Umbilical cord (tissue), 1 donor: ENCODE measurements at regions not wholly inside any gene's neighbourhood (a gene's known extent, or its start where the extent isn't known, plus 50 kb on each side); places are given as distances from the start of the nearest gene placed in this dataset.
"Not testable (repeated sequence)": the region's sequence is repeated elsewhere in the genome, so short reads cannot be mapped to it uniquely, and the experiment has no call there.

Experiments used
- DNase-seq: peaks from one replicate; pipeline ENCODE4 v3.0.0-alpha.2; 2015; ENCODE audit warnings: low spot score

DNA sequence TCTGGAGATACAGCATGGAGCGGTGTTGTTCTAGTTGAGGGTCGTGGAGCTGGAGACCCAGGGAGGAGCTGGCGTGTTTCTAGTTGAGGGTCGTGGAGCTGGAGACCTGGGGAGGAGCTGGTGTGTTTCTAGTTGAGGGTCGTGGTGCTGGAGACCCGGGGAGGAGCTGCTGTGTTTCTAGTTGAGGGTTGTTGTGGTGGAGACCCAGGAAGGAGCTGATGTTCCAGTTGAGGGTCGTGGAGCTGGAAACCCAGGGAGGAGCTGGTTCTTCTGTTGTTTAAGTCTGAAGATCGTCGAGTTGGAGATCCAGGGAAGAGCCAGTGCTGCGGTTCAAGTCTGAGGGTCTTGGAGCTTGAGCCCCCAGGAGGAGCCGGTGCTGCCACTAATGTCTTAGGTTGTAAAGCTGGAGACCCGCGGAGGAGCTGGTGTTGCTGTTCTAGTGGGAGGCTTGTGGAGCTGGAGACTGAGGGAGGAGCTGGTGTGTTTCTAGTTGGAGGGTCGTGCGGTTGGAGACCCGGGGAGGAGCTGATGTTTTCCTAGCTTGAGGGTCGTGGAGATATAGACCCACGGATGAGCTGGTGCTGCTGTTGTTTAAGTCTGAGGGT, 155.3 kb downstream of the RTP5 start:
- no peak for DNase-seq

DNA sequence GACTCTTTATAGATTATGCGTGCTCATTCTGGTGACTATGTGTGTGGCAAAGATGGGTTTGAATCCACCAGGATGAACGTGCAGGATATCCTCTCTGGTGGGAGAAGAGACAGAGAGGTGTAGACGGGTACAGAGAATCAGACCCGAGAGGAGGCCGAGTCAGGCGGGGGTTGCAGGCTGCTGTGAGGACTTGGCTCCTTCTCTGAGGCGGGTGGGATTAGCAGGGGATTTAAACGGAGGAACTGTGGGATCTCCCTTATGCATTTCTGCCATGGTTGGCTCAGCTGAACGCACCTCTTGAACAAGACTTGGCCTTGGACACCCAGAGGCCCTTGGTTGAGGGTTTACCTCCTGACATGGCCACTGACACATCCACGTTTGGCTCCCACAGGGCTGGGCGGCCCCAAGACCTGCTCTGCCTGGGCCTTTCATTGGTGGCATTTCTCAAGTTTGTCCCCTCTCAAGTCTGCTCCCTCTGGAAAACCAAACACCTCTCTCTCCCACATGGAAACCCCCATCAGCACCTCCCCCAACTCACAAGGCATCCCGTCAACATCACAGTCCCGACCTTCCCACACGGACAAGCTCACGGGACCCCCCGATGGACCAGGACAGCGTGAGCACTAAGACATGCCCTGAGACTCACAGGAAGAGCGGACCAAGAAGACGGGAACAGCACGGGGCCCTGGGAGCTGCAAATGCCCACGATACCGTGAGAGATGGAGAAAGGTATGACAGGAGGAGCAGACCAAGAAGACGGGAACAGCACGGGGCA, 158.3 kb downstream of the RTP5 start:
- no peak for DNase-seq

DNA sequence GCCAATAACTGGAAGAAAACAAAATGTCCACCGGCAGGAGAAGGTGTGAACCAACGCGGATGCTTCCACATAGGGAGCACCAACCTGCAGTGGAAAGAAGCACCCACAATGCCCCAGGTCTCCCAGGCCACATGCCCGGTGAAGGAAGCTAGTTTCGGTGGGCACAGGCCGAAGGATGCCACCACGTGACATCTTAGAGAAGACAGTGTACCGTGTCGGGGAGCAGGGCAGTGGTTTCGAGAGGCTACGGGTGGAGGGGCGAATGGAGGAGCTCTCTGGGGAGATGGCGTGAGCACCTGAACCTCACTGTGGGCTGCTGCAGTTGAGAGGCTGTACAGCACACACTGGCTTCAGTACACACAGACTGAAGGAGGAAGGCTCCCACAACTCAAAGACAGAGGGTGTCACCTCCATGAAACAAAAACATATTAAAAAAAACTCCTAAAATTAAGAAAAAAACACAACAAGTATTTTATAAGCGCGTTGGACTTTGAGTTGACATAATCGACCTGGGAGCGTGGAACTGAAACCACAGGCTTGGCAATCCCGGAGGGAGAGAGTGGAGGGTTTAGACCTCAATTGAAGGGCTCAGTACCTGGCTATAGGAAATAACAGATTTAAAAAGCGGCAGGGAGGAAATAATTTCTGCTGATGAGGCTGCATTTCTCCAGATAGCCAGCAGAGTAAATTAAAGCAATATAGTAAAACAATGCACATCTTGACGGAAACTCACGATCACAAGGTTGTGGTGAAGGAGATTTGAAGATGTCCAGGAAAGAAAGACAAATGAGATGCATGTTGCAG, 160.1 kb downstream of the RTP5 start:
- DNase-seq, result no peak

DNA sequence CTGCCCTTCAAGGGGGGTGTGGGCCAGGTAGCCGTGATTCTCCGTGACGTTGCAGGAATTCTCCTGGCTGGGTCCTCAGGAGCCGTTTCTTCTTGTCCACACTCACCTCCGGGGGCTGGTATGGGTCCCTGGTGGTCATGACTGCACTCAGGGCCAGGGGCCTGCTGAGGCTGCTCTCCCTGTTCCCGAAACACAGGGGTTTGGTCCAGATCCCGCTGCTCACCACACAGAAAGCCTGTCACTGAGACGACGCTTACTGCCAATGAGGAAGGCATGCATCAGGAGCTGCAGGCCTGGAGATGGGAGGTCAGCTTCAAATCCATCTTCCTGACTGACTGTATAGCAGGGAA, 160.7 kb downstream of the RTP5 start:
- no peak for DNase-seq

DNA sequence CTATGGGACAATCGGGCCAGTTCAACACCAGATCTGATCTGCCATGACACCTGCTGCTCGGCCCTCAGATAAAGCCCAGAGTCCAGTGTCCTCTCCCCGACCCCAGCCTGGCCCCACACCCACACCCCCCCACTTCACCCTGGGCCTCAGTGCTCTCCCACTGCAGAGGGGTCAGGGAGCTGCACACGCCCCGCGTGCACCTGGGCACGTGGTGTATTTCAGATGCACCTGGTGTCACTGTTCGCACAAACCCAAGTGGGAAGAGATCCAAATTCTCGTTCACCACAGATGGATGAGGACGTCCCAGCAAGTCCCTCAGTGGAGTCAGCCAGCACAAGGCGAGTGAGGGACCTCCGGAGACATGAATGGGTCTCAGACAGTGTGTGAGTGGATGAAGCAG, 161.3 kb downstream of the RTP5 start:
- DNase-seq, result no peak

DNA sequence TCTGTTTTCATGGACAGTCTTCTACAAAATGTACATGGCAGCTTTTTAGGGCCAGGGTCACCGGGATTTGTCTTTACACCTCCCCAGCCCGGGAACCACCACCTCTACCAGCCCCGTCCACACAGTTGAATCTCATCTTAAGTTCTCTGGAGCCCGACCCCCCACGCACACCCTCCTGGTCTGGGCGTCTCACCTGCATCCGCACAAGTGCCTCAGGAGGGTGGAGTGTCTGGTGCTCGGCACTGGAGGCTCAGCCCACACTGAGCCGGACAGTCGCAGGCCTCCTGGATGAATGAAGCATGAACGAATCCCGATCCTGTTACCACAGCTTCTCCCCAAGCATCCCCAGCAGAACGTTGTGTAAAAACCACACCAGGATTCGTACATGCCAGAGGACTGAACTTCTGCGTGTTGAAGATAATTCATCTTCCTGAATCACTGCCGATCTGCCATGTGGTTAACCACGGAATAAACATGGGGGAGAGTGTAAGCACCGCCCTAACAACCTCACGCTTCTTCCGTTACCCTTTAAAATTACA, 162.0 kb downstream of the RTP5 start:
- DNase-seq, result no peak

DNA sequence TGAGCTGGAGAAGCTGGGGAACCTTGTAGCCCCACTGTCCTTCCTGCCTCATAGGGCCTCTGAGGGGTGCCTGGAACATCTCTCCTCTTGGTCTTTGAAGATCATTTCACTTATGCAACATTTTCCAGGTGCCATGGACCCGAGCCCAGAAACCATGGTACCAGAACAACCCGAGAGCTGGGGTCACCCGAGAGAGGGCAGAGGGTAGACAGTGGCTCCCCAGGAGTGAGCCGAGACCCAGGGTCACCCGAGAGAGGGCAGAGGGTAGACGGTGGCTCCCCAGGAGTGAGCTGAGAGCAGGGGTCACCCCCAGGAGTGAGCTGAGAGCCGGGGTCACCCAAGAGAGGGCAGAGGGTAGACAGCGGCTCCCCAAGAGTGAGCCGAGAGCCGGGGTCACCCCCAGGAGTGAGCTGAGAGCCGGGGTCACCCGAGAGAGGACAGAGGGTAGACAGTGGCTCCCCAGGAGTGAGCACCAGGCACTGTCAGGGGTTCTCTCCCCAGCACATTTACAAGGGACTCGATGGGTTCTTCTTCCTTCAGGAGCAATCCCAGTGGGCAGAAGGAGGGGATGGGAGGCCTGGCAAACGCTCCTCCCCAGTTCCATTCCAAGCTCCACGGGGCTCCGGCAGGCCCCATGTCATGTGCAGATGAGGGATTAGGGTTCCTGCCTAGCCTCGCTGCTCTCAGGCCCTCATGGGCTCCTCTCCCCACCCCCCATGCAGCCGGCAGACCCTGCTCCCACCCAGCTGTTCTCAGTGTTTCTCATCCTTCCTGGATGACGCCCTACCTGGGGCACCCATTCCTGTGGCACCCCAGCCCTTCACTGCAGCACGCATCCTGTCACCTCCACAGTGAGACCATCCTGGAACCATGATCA, 163.5 kb downstream of the RTP5 start:
- no peak for DNase-seq

DNA sequence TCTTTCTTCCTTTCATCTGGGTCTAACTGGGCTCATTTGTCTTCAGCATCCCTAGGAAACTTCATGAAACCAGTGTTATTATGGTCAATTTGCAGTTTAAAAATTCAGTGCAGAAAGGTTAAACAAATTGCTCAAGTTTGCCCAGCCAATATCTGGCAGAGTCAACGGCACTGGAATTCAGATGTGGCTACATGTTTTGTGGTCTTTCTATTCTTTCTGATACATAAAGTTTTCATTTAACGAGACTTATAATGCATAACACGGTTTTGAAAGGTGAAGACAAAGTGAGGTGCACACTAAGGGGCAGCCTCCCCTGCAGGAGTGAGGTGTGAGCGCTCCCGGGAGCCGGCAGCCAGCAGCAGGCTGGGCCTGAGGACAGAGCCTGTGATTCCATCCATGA, 164.6 kb downstream of the RTP5 start:
- no peak for DNase-seq

DNA sequence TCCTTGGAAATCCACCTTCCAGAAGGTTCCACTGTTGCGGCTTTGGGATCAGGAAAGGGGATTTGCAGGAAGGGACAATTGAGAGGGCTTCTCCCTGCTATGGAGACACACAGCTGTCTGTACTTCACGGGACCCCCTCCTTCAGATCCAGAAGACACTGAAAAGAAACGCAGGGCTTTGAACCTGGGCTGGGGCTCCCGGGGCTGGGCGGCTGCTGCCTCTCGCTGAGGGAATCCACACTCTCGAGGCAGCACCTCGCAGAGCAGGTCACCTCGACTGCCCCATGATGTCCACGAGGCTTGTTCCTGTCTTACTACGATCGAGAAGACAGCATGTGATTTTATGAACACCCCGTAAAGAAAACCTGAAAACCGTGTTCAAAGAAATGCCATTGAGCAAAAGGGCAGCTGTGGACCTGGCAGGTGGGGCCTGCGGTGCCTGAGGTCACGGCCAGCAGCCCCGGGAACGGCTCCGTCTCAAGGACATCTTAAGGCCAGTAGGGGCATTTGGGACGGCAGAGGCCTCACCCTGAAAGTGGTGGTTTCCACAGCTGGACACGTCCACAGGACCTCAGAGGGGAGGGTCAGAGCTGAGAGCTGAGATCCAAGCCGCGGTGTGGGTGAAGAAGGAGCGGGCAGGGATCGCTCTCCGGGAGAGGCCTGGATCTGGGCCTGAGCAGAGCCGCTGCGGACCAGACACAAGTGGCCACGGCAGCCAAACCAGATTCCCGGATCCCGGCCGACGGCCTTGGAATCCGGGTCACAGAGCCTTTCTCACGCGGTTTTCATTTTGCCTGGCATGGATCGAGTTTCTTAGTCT, 165.7 kb downstream of the RTP5 start:
- DNase-seq, result no peak

DNA sequence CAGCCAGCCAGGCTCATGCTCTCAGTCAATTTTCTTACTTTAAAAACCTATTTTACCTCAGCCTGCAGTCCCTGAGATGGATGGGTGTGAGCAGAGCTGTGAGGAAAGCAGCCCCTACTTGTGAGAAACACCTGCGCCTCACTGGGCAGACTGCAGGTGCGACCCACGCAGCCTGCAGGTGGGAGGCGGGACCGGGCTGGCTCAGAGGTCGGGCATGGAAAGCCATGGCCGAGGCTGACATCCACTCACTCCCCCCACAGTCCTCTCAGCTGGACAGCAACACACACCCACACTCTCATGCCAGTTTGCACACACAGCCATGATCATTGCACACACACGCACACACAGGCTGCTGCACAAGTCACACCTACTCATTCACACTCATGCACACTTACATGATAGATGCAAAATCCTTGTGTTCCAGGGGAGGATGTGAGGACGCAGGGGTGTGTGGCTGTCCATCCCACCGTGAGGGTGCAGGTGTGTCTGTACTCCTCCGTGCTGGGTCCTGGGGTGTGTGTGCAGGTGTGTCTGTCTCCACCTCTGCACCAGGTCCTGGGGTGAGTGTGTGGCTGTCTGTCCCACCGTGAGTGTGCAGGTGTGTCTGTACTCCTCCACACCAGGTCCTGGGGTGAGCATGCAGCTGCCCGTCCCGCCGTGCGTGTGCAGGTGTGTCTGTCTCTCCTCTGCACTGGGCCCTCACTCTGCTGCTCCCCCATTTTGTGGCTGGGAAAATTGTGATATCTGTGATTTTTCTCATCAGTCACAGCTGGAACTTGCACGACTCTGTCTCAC, 166.5 kb downstream of the RTP5 start:
- no peak for DNase-seq

DNA sequence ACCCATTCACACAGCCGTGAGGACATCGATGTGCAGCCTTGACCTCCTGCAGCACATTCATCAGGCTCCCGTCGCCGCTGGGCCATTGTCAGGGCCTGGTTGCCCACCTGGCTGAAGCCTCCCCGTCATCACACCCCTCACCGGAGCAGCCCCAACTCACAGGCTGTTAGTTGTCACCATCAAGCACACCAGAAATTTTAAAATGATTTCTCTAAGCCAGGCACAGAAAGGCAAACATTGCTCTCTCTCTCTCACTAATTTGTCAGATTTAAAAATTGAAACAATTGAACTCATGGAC, 167.1 kb downstream of the RTP5 start:
- no peak for DNase-seq

DNA sequence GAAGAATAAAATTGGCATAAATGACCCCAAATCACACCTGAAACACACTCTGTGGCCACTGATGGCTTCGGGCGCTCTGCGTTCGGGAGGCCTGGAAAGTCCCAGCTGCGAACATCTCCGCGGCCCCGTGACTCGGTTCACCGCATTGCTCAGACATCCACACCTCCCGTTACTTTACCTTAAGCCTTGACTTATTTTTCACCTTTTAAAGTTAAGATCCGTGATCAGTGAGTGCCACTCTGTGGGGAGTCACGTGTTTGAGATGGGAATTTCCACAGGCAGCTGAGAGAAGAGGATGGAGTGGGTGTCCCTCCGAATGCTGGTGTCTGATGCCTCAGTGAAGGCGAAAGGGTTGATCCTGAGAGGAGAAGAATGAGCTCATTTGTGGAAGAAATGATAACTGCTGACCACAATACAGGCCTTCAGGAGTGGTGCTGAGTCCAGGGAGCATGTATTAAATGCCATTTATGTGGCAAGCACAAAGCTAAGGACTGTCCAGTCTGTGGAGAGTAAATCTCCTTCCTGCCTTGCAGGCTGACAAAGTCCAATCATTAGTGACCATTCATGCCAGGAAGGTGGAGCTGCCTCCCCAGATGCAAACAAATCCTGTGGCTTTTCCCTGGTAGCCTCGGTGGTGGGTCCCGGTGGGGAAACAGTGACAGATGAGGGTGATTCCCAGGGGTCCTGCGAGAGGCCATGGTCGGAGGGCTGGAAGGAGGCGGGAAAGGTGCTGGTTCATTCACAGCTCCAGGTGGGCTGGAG, 168.8 kb downstream of the RTP5 start:
- DNase-seq, result no peak

DNA sequence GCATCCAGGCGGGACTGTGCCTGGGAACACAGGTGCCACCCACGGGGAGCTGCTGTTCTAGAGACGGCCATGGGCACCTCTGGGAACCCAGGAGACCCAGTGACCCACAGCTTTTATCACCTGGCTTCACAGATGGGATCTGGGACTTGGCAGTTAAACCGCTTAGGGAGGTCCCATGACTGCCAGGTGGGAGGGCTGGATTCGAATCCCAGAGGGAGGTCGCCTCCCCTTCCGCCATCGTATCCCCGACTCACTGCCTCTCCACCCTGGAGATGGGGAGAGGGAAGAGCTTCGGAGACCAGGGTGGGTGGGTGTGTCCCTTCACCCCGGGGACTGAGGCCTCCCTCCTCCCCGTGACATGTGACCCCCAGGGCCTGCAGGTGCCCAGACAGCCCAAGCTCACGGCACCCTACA, 169.4 kb downstream of the RTP5 start:
- DNase-seq, result no peak

DNA sequence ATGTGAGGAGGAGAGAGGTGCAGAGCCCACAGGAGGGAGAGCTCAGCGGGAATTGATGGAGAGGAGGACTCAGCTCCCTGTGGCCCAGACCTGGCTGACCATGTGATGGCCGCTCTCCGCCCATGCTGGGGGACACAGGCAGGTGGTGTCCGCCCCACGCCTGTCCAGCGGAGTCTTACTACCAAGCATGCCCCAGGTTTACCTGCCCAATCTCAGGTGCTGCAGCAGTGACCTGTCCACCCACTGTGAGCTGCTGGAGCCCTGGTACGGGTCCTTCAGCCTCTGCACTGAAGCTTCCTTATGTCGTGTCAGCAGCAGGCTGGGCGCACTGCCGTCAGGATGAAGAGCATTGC, 170.8 kb downstream of the RTP5 start:
- no peak for DNase-seq

DNA sequence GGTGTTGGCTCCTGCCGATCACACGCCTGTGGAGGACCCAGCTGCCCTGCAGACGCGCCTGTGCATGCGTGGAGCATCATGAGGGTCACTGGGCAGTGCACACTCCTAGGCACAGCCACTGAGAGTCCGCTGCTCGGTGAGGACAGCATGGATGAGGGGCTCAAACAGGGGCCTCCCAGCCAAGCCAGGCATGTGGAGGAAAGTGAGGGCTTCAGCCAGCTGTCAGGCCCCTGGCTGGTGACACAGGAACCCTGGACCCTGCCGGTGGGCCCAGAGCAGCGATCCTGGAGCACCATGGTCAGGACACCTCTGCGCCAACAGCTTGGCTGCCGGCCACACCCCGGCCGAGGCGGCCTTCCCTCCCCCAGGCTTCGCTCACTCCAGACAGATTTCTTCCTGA, 171.2 kb downstream of the RTP5 start:
- DNase-seq, result no peak

DNA sequence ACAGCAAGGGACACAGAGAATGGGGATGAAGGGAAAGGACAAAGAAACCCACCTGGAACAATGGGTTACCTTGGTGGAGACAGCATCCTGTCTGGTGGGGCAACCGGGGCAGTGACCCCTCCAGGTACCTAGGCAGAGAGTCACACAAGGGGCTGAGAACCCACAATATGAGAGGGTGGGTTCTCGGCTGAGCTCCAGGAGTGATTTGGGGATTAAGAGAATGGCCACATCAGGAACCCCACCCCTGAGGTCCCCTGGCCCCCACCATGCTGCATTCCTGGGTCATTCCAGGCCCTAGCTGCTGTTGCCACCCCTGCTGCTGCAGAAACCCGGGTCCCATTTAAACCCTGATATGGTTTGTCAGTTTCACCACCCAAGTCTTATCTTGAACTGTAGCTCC, 172.3 kb downstream of the RTP5 start:
- DNase-seq, result no peak

DNA sequence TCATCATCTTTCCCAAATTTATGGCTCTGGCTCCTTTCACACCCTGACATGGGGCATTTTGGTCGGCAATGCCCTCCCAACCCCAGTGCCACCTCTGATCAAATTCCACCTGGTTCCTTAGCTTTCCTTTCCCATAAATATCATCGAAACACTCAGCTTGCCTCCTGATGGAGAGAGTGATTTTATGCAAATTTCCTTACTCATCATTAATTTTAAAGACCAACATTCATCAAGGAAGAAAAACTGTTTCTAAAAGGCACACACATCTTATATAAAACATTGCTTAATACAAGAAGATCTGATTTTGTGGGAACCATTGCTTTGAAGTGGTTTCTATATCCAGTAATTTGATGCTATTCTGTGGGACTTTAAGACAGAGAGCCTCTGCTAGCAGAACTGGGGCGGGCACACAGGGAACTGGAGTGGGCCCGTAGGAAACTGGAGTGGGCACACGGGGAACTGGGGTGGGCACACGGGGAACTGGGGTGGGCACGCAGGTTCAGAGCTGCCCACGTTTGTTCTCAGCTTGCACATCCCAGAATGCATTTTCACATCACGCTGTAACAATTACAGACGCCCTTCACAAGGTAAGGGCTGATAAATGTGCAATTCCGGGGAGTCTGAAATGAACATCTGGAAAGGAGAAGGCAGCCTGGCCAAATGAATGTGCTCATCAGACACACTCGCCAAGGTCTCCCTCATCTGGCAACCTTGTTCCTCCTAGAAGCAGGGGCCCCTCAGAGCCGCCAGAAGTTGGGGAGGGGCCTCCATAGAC, 174.2 kb downstream of the RTP5 start:
- DNase-seq, result no peak

DNA sequence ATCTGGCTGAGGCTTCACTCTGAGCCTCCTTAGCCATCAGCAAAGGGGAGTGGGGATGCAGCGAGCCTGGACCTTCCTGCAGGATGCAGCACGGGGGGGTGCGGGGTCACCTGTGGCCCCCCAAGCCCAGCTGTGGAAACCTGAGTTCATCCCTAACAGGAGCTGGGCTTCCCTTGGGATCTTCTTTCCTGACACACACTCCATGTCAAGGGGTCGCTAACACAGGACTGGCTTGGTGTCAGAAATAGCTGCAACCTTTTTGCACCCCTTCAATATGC, 174.7 kb downstream of the RTP5 start:
- no peak for DNase-seq

DNA sequence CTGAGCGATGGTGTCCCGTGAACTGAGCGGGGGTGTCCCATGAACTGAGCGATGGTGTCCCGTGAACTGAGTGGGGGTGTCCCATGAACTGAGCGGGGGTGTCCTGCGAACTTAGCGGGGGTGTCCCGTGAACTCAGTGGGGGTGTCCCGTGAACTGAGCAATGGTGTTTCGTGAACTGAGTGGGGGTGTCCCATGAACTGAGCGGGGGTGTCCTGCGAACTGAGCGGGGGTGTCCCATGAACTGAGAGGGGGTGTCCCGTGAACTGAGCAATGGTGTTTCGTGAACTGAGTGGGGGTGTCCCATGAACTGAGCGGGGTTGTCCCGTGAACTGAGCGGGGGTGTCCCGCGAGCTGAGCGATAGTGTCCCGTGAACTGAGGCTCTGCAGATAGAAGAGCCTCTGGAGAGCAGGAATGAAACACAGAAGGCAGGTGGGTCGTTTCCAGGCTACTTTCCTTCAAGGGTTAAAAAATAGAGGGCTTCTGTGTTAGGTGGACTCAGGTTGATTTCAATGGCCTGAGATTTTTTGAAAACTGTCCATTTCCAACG, 176.1 kb downstream of the RTP5 start:
- not testable (repeated sequence) for DNase-seq
